ENCODE measurements at regions not wholly inside any gene's neighbourhood (a gene's known extent, or its start where the extent isn't known, plus 50 kb on each side); places are given as distances from the start of the nearest gene placed in this dataset.
"Not testable (repeated sequence)": the region's sequence is repeated elsewhere in the genome, so short reads cannot be mapped to it uniquely, and the experiment has no call there.

GRCh38 chr6:170222498-170223471 is 68.1 kb downstream of the DLL1 start:
- Histone ChIP-seq H3K4me3 (no peak overlapping the region), H3K36me3 (replicated peaks in 1 of 2; ENCODE audit: insufficient read depth in 1 of 2, low read depth in 2 of 2) (no peaks in the 10 kb centered on the region), H3K27ac (no peak overlapping the region), H3K27me3 (no peaks in the 10 kb centered on the region), H3K9me3 (no peaks in the 10 kb centered on the region), H3K4me1 (peaks cover 38% of the 10 kb centered on the region)
- no peak for TF ChIP-seq POLR2A (IDR thresholded peaks at IDR 0.05)
- no peak for TF ChIP-seq CTCF (IDR thresholded peaks at IDR 0.05)
- intact Hi-C loops (cut with DNase I) = no loop called here
- WGBS, 2 donors = 56 to 86% methylated on average over 29 to 32 of the region's 32 CpGs
- ATAC-seq (no peak), DNase-seq (peak in 1 of 4 donors; percentile 9)

GRCh38 chr6:170221753-170222400 is 69.0 kb downstream of the DLL1 start:
- 85 to 93% methylated on average over 22 to 26 of the region's 29 CpGs for WGBS, 2 donors
- TF ChIP-seq CTCF (IDR thresholded peaks at IDR 0.05) (no peak), POLR2A (IDR thresholded peaks at IDR 0.05) (no peak)
- ATAC-seq = no peak

DNA sequence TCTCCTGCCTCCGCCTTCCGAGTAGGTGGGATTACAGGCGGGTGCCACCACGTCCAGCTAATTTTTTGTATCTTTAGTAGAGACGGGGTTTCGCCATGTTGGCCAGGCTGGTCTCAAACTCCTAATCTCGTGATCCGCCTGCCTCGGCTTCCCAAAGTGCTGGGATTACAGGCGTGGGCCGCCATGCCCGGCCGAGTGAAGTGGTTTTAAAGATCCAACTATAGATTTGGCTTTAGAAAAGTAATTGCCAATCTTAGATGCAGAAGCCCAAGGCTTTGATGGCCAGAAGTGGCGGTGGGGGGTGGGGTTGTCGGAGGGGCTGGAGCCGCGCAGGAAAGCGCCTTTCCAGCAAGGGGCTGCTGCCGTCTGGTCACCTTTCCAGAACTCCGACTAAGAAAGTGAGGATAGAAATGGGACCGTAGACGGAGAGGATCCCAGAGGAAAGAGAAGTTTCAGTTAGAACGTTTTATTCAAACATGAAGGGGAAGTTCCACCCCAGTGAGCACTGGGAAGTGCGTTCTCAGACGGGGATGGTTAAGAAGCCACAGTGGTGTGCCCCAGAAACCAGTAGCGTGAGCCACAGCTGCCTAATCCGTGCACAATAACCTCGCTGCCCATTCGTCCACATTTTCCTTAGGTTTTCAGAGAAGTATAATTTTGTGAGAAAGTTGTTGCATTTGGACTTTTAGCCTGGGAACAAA is 69.7 kb downstream of the DLL1 start:
- Histone ChIP-seq H3K36me3 (replicated peaks in 1 of 2; ENCODE audit: insufficient read depth in 1 of 2, low read depth in 2 of 2) (no peaks in the 10 kb centered on the region), H3K4me3 (no peak overlapping the region), H3K4me1 (peaks cover 22% of the 10 kb centered on the region), H3K27me3 (no peaks in the 10 kb centered on the region), H3K9me3 (no peaks in the 10 kb centered on the region), H3K27ac (no peak overlapping the region)
- 86 to 92% methylated on average over 29 of the region's 29 CpGs for WGBS, 2 donors
- intact Hi-C loops (cut with DNase I) = no loop called here
- DNase-seq = peak in 1 of 4 donors; percentile 1
- no peak for ATAC-seq
- TF ChIP-seq CTCF (IDR thresholded peaks at IDR 0.05) (no peak), POLR2A (IDR thresholded peaks at IDR 0.05) (no peak)

More at GRCh38 chr6:170221753-170222400, 69.0 kb downstream of the DLL1 start:
- intact Hi-C loops (cut with DNase I) = no loop called here
- no peak for DNase-seq
- H3K36me3 ChIP-seq (replicated peaks in 1 of 2; ENCODE audit: insufficient read depth in 1 of 2, low read depth in 2 of 2) = no peaks in the 10 kb centered on the region
- no peak overlapping the region for H3K4me3 ChIP-seq
- no peaks in the 10 kb centered on the region for H3K27me3 ChIP-seq
- H3K9me3 ChIP-seq = no peaks in the 10 kb centered on the region
- H3K4me1 ChIP-seq = peaks cover 29% of the 10 kb centered on the region
- no peak overlapping the region for H3K27ac ChIP-seq

DNA sequence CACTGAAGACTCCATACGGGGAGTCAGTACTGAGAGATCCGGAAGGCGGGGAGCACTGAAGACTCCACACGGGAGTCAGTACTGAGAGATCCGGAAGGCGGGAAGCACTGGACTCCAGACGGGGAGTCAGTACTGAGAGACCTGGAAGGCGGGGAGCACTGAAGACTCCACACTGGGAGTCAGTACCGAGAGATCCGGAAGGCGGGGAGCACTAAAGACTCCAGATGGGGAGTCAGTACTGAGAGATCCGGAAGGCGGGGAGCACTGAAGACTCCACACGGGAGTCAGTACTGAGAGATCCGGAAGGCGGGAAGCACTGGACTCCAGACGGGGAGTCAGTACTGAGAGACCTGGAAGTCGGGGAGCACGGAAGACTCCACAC is 77.2 kb downstream of the DLL1 start:
- intact Hi-C loops (cut with DNase I); DNase-seq; H3K36me3 ChIP-seq (replicated peaks in 1 of 2; ENCODE audit: insufficient read depth in 1 of 2, low read depth in 2 of 2); H3K9me3 ChIP-seq; H3K27me3 ChIP-seq; ATAC-seq; H3K27ac ChIP-seq; H3K4me1 ChIP-seq; H3K4me3 ChIP-seq: not testable (repeated sequence)
- 86 to 94% methylated on average over 17 to 19 of the region's 19 CpGs for WGBS, 2 donors

Measured in body of pancreas (tissue), 4 donors.